Trophoblast cell (in vitro differentiated cells and primary cell): ENCODE measurements at regions not wholly inside any gene's neighbourhood (a gene's known extent, or its start where the extent isn't known, plus 50 kb on each side); places are given as distances from the start of the nearest gene placed in this dataset.

Experiments used
- DNase-seq, 2 donors: peaks; one replicate each; pipeline ENCODE4 v3.0.0-alpha.2; 2016
- H2AFZ ChIP-seq: 2 replicates; pipeline ENCODE4 v1.6.1; 2013; ENCODE audit warnings: low read length, moderate library complexity, mild to moderate bottlenecking; ENCODE audit not compliant: insufficient read depth, poor library complexity
- H2AK5ac ChIP-seq: 2 replicates; pipeline ENCODE4 v1.6.1; 2013; ENCODE audit warnings: mild to moderate bottlenecking, low read length
- H2BK120ac ChIP-seq: 2 replicates; pipeline ENCODE4 v1.6.1; 2013; ENCODE audit warnings: low read length, mild to moderate bottlenecking, moderate library complexity; ENCODE audit not compliant: insufficient read depth, poor library complexity
- H2BK12ac ChIP-seq: 2 replicates; pipeline ENCODE4 v1.6.1; 2013; ENCODE audit warnings: mild to moderate bottlenecking, low read length, moderate library complexity
- H2BK5ac ChIP-seq: 2 replicates; pipeline ENCODE4 v1.6.1; 2013; ENCODE audit warnings: low read length, low read depth, moderate library complexity, mild to moderate bottlenecking; ENCODE audit not compliant: poor library complexity
- H3K14ac ChIP-seq: 2 replicates; pipeline ENCODE4 v1.6.1; 2013; ENCODE audit warnings: mild to moderate bottlenecking, low read length
- H3K18ac ChIP-seq: 2 replicates; pipeline ENCODE4 v1.6.1; 2013; ENCODE audit warnings: mild to moderate bottlenecking, low read length
- H3K23ac ChIP-seq: 2 replicates; pipeline ENCODE4 v1.6.1; 2013; ENCODE audit warnings: low read length
- H3K27ac ChIP-seq: 2 replicates; pipeline ENCODE4 v1.5.1; 2013; ENCODE audit warnings: low read depth, mild to moderate bottlenecking, inconsistent platforms, low read length, moderate library complexity
- H3K27me3 ChIP-seq: 2 replicates; pipeline ENCODE4 v1.6.1; 2013; ENCODE audit warnings: inconsistent platforms, mild to moderate bottlenecking, low read length, moderate library complexity; ENCODE audit not compliant: insufficient read depth
- H3K36me3 ChIP-seq, 2 experiments: 1 replicate in 1 of 2; 2 replicates in 1 of 2; pipeline ENCODE4 v1.6.1; 2013; ENCODE audit warnings: low read length in 2 of 2, mild to moderate bottlenecking in 2 of 2, moderate library complexity in 1 of 2; ENCODE audit not compliant: insufficient read depth in 2 of 2, control insufficient read depth in 1 of 2
- H3K4ac ChIP-seq: 2 replicates; pipeline ENCODE4 v1.6.1; 2013; ENCODE audit warnings: low read depth, mild to moderate bottlenecking, low read length, moderate library complexity
- H3K4me1 ChIP-seq, 2 experiments: 1 replicate in 1 of 2; 2 replicates in 1 of 2; pipeline ENCODE4 v1.6.1; 2013; ENCODE audit warnings: low read length in 2 of 2, mild to moderate bottlenecking in 2 of 2, moderate library complexity in 1 of 2; ENCODE audit not compliant: insufficient read depth in 2 of 2, control insufficient read depth in 1 of 2
- H3K4me2 ChIP-seq: 2 replicates; pipeline ENCODE4 v1.6.1; 2013; ENCODE audit warnings: inconsistent platforms, mild to moderate bottlenecking, low read length, moderate library complexity
- H3K4me3 ChIP-seq: 2 replicates; pipeline ENCODE4 v1.5.1; 2013; ENCODE audit warnings: mild to moderate bottlenecking, low read depth, low read length, inconsistent platforms
- H3K79me1 ChIP-seq: one replicate; pipeline ENCODE4 v1.6.1; 2013; ENCODE audit warnings: low read length
- H3K79me2 ChIP-seq: 2 replicates; pipeline ENCODE4 v1.6.1; 2013; ENCODE audit warnings: low read length, mild to moderate bottlenecking; ENCODE audit not compliant: control insufficient read depth, insufficient read depth, poor library complexity
- H3K9ac ChIP-seq: 2 replicates; pipeline ENCODE4 v1.6.1; 2013; ENCODE audit warnings: mild to moderate bottlenecking, low read length
- H3K9me3 ChIP-seq: 2 replicates; pipeline ENCODE4 v1.6.1; 2013; ENCODE audit warnings: low read depth, mild to moderate bottlenecking, control low read depth, inconsistent platforms, low read length; ENCODE audit not compliant: insufficient read depth
- H4K12ac ChIP-seq: 2 replicates; pipeline ENCODE4 v1.6.1; 2013; ENCODE audit warnings: low read depth, mild to moderate bottlenecking, low read length, moderate library complexity
- H4K8ac ChIP-seq: 2 replicates; pipeline ENCODE4 v1.6.1; 2013; ENCODE audit warnings: low read depth, mild to moderate bottlenecking, low read length, moderate library complexity
- H4K91ac ChIP-seq: one replicate; pipeline ENCODE4 v1.6.1; 2013; ENCODE audit warnings: low read depth, mild to moderate bottlenecking, low read length, moderate library complexity
- WGBS: extraction: QIAGEN DNeasy Blood & Tissue Kit; methylation state at CpG from one replicate; pipeline ENCODE4 v1.1.7; 2013; ENCODE audit warnings: missing lambda C conversion rate; ENCODE audit not compliant: insufficient read length, insufficient coverage; ENCODE audit errors: extremely low coverage; 5-methylcytosine and 5-hydroxymethylcytosine counted together

- Histone ChIP-seq H4K12ac (no peak overlapping the region), H3K79me2 (no peaks in the 10 kb centered on the region), H2BK120ac (no peak overlapping the region), H3K9ac (no peak overlapping the region), H3K79me1 (no peaks in the 10 kb centered on the region), H3K14ac (no peak overlapping the region), H4K91ac (no peak overlapping the region), H3K4me3 (no peak overlapping the region), H3K27ac (no peak overlapping the region), H3K9me3 (no peaks in the 10 kb centered on the region), H3K4me1 (no peaks in the 10 kb centered on the region), H3K23ac (no peak overlapping the region), H4K8ac (no peak overlapping the region), H3K36me3 (peaks cover 2 to 5% of the 10 kb centered on the region in 2 experiments), H3K27me3 (no peaks in the 10 kb centered on the region), H3K4me2 (no peak overlapping the region), H2AFZ (no peak overlapping the region), H2BK5ac (no peak overlapping the region), H2BK12ac (no peak overlapping the region), H3K18ac (no peak overlapping the region), H3K4ac (no peak overlapping the region), H2AK5ac (no peak overlapping the region)
- WGBS: no CpG with 5 or more reads among the region's 8 CpGs
- DNase-seq: peak in 1 of 2 donors; percentile 45
These were observed 100.2 kb downstream of the CYRIA start for GRCh38 chr2:16565481-16565880.

- no CpG with 5 or more reads among the region's 3 CpGs for WGBS
- H2BK120ac ChIP-seq: no peak overlapping the region
- no peak overlapping the region for H3K4ac ChIP-seq
- no peak overlapping the region for H3K9ac ChIP-seq
- H3K79me1 ChIP-seq: no peaks in the 10 kb centered on the region
- H4K8ac ChIP-seq: no peak overlapping the region
- H3K27me3 ChIP-seq: no peaks in the 10 kb centered on the region
- H3K23ac ChIP-seq: no peak overlapping the region
- no peak overlapping the region for H3K27ac ChIP-seq
- DNase-seq: no peak
- no peak overlapping the region for H2AFZ ChIP-seq
- no peak overlapping the region for H4K91ac ChIP-seq
- no peak overlapping the region for H2BK5ac ChIP-seq
- peaks cover 5 to 14% of the 10 kb centered on the region in 2 experiments for H3K36me3 ChIP-seq
- no peak overlapping the region for H2BK12ac ChIP-seq
- no peak overlapping the region for H3K18ac ChIP-seq
- no peak overlapping the region for H4K12ac ChIP-seq
- H3K9me3 ChIP-seq: no peaks in the 10 kb centered on the region
- no peaks in the 10 kb centered on the region for H3K4me1 ChIP-seq
- no peak overlapping the region for H3K4me3 ChIP-seq
- no peak overlapping the region for H3K14ac ChIP-seq
- H3K79me2 ChIP-seq: no peaks in the 10 kb centered on the region
- no peak overlapping the region for H3K4me2 ChIP-seq
- H2AK5ac ChIP-seq: no peak overlapping the region
These were observed 104.0 kb downstream of the CYRIA start for GRCh38 chr2:16561676-16562075.

- no peak overlapping the region for H3K4ac ChIP-seq
- no CpG with 5 or more reads among the region's 6 CpGs for WGBS
- H4K8ac ChIP-seq: no peak overlapping the region
These were observed 104.4 kb downstream of the CYRIA start for GRCh38 chr2:16561251-16561650.

DNA sequence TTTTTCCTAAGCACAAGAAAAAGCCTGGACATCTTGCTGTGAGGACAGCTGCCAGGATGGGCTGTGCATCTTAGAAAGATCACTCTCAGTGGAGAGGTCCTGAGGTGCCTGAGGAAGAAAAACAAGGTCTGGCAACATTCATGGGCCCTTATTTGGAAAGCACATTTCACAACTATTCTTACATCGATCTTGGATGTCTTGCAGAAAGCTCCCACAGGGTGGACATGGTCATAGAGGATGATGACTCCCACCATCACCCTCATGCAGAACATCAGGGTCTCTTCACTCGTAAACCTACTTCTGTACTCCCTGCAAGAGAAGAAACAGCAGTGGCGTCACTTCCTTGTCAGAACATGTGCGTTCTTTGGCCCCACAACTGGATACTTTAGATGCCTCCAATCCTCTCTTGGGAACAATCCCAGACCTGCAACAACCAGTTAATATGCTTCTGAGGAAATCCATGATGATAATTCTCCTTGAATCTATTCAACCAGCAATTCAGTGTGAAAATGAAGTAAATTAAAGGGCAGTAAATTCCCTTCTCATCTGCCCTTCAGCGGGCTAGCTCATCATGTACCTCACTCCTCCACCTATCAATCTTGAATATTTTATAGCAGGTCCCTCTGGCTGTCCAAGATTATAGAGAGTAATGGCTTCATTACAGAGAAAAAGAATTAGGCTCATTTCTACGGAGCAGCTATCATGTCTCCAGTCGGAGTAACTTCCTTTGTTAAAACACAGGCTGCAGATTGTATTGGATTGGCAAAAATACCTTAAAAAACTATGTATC, 106.2 kb downstream of the CYRIA start:
- no peak for DNase-seq

More at GRCh38 chr2:16561251-16561650, 104.4 kb downstream of the CYRIA start:
- Histone ChIP-seq H3K4me2 (no peak overlapping the region), H3K27ac (no peak overlapping the region), H2BK5ac (no peak overlapping the region), H3K18ac (no peak overlapping the region), H2AK5ac (no peak overlapping the region), H4K12ac (no peak overlapping the region), H2BK120ac (no peak overlapping the region), H3K4me1 (no peaks in the 10 kb centered on the region), H3K36me3 (peaks cover 6 to 16% of the 10 kb centered on the region in 2 experiments), H3K27me3 (no peaks in the 10 kb centered on the region), H2AFZ (no peak overlapping the region), H3K14ac (no peak overlapping the region), H3K4me3 (no peak overlapping the region), H3K23ac (no peak overlapping the region), H3K79me2 (no peaks in the 10 kb centered on the region), H2BK12ac (no peak overlapping the region), H4K91ac (no peak overlapping the region), H3K9ac (no peak overlapping the region), H3K9me3 (no peaks in the 10 kb centered on the region), H3K79me1 (no peaks in the 10 kb centered on the region)
- no peak for DNase-seq

More for the DNA sequence above, 106.2 kb downstream of the CYRIA start:
- no peaks in the 10 kb centered on the region for H3K79me2 ChIP-seq
- H2BK120ac ChIP-seq: no peak overlapping the region
- H2AFZ ChIP-seq: no peak overlapping the region
- no peak overlapping the region for H3K4me3 ChIP-seq
- no peak overlapping the region for H3K9ac ChIP-seq
- no peaks in the 10 kb centered on the region for H3K79me1 ChIP-seq
- H2BK12ac ChIP-seq: no peak overlapping the region
- peaks cover 6 to 20% of the 10 kb centered on the region in 2 experiments for H3K36me3 ChIP-seq
- H2AK5ac ChIP-seq: no peak overlapping the region
- no CpG with 5 or more reads among the region's 7 CpGs for WGBS
- H3K23ac ChIP-seq: no peak overlapping the region
- H2BK5ac ChIP-seq: no peak overlapping the region
- no peak overlapping the region for H3K27ac ChIP-seq
- H3K9me3 ChIP-seq: no peaks in the 10 kb centered on the region
- no peak overlapping the region for H3K14ac ChIP-seq
- H4K12ac ChIP-seq: no peak overlapping the region
- no peaks in the 10 kb centered on the region for H3K27me3 ChIP-seq
- H3K4ac ChIP-seq: no peak overlapping the region
- no peak overlapping the region for H4K91ac ChIP-seq
- H3K18ac ChIP-seq: no peak overlapping the region
- no peak overlapping the region for H4K8ac ChIP-seq
- H3K4me1 ChIP-seq: no peaks in the 10 kb centered on the region
- H3K4me2 ChIP-seq: no peak overlapping the region
